Urinary bladder (tissue), 4 donors: ENCODE measurements at regions not wholly inside any gene's neighbourhood (a gene's known extent, or its start where the extent isn't known, plus 50 kb on each side); places are given as distances from the start of the nearest gene placed in this dataset. TPM values are rescaled to one million over a fixed set of nuclear protein-coding genes. Genes with fewer than 3 reads are reported as not detected.

Experiments
- DNase-seq: peaks from one replicate; pipeline ENCODE4 v3.0.0-alpha.2; 2015; ENCODE audit errors: extremely low spot score
- H3K27ac ChIP-seq: one replicate; pipeline ENCODE4 v1.5.1; 2013; ENCODE audit warnings: low read depth, mild to moderate bottlenecking, moderate library complexity
- H3K36me3 ChIP-seq: one replicate; pipeline ENCODE4 v1.6.1; 2013; ENCODE audit warnings: mild to moderate bottlenecking, moderate library complexity; ENCODE audit not compliant: insufficient read depth
- H3K4me1 ChIP-seq: one replicate; pipeline ENCODE4 v1.6.1; 2013; ENCODE audit warnings: mild to moderate bottlenecking, moderate library complexity; ENCODE audit not compliant: insufficient read depth
- H3K4me3 ChIP-seq: one replicate; pipeline ENCODE4 v1.5.1; 2013; ENCODE audit warnings: low read depth, low read length
- WGBS: extraction: QIAGEN DNeasy Blood & Tissue Kit; methylation state at CpG from one replicate; pipeline ENCODE4 v1.1.7; 2013; 5-methylcytosine and 5-hydroxymethylcytosine counted together
- small RNA-seq: library from RNA; depleted of rRNA; stranded (forward); fragments of <200 nt; gene quantifications from one replicate; pipeline ENCODE3, GENCODE V24; 2014
- donor health status: healthy with polysubstance abuse.
- donor health status: healthy.

- 84% methylated on average over 4 of the region's 4 CpGs for WGBS
- no peak for DNase-seq
- Histone ChIP-seq H3K27ac (no peak overlapping the region), H3K4me1 (no peaks in the 10 kb centered on the region), H3K36me3 (no peaks in the 10 kb centered on the region), H3K4me3 (no peak overlapping the region)
These were observed 105.7 kb downstream of the ZNF326 start for GRCh38 chr1:90100566-90100965.

- H3K36me3 ChIP-seq, result no peaks in the 10 kb centered on the region
- 81% methylated on average over 3 of the region's 3 CpGs for WGBS
- H3K27ac ChIP-seq, result no peak overlapping the region
- no peaks in the 10 kb centered on the region for H3K4me1 ChIP-seq
- no peak overlapping the region for H3K4me3 ChIP-seq
- no peak for DNase-seq
These were observed 97.5 kb downstream of the ZNF326 start for GRCh38 chr1:90092441-90092840.

Small RNAs in the stretch of these regions (small RNA-seq; reads per million reads assigned to genes)
- not detected for gene RNU6-695P
